Cardiac muscle cell (in vitro differentiated cells and primary cell): ENCODE measurements at regions not wholly inside any gene's neighbourhood (a gene's known extent, or its start where the extent isn't known, plus 50 kb on each side); places are given as distances from the start of the nearest gene placed in this dataset.

ENCODE experiments used
- DNase-seq, 2 donors: peaks; one replicate each; pipeline versions ENCODE4 v3.0.0 to v3.0.0-alpha.2; 2010 to 2017; ENCODE audit warnings: low read depth in 1 of 2, low spot score in 1 of 2
- H3K27ac ChIP-seq: fragments of 200-600 bp; sonication (generic); 2 replicates; pipeline ENCODE4 v1.5.1; 2016
- H3K27me3 ChIP-seq: fragments of 200-600 bp; sonication (generic); 2 replicates; pipeline ENCODE4 v1.6.0; 2016; ENCODE audit warnings: control low read depth
- H3K36me3 ChIP-seq: fragments of 200-600 bp; sonication (generic); 2 replicates; pipeline ENCODE4 v1.5.1; 2016; ENCODE audit warnings: control low read depth
- H3K4me1 ChIP-seq: fragments of 200-600 bp; sonication (generic); 2 replicates; pipeline ENCODE4 v1.8.1; 2017; ENCODE audit warnings: low read depth, mild to moderate bottlenecking, mixed run types
- H3K4me3 ChIP-seq: fragments of 200-600 bp; sonication (generic); 2 replicates; pipeline ENCODE4 v1.5.1; 2016; ENCODE audit warnings: mild to moderate bottlenecking
- H3K9me3 ChIP-seq: fragments of 200-600 bp; sonication (generic); 2 replicates; pipeline ENCODE4 v1.5.1; 2017; ENCODE audit warnings: low read depth, mild to moderate bottlenecking, control low read depth
- TF ChIP-seq, protein P1 (sequence below): IDR thresholded peaks from 2 replicates; pipeline ENCODE4 v1.5.1; 2012; ENCODE audit warnings: low read depth, mild to moderate bottlenecking, low read length

DNA sequence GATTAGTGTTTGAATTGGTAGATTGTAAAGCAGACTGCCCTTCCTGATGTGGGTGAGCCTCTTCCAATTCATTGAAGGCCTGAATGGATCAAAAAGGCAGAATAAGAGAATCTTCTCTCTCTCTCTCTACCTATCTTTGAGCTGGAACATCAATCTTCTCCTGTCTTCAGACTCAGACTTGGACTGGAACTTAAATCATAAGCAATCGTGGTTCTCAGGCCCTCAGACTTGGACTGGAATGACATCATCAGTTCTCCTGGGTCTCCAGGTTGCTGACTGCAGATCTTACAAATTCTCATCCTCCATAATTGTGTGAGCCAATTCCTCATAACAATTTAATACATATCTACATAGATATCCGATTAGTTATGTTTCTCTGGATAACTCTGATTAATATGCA is 66.8 kb downstream of the IER5 start:
- H3K36me3 ChIP-seq: no peaks in the 10 kb centered on the region
- H3K4me3 ChIP-seq: no peak overlapping the region
- no peak overlapping the region for H3K27ac ChIP-seq
- DNase-seq: no peak
- no peaks in the 10 kb centered on the region for H3K27me3 ChIP-seq
- TF ChIP-seq, protein P1, sequence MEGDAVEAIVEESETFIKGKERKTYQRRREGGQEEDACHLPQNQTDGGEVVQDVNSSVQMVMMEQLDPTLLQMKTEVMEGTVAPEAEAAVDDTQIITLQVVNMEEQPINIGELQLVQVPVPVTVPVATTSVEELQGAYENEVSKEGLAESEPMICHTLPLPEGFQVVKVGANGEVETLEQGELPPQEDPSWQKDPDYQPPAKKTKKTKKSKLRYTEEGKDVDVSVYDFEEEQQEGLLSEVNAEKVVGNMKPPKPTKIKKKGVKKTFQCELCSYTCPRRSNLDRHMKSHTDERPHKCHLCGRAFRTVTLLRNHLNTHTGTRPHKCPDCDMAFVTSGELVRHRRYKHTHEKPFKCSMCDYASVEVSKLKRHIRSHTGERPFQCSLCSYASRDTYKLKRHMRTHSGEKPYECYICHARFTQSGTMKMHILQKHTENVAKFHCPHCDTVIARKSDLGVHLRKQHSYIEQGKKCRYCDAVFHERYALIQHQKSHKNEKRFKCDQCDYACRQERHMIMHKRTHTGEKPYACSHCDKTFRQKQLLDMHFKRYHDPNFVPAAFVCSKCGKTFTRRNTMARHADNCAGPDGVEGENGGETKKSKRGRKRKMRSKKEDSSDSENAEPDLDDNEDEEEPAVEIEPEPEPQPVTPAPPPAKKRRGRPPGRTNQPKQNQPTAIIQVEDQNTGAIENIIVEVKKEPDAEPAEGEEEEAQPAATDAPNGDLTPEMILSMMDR: no peak
- H3K9me3 ChIP-seq: no peaks in the 10 kb centered on the region
- peaks cover 33% of the 10 kb centered on the region for H3K4me1 ChIP-seq

DNA sequence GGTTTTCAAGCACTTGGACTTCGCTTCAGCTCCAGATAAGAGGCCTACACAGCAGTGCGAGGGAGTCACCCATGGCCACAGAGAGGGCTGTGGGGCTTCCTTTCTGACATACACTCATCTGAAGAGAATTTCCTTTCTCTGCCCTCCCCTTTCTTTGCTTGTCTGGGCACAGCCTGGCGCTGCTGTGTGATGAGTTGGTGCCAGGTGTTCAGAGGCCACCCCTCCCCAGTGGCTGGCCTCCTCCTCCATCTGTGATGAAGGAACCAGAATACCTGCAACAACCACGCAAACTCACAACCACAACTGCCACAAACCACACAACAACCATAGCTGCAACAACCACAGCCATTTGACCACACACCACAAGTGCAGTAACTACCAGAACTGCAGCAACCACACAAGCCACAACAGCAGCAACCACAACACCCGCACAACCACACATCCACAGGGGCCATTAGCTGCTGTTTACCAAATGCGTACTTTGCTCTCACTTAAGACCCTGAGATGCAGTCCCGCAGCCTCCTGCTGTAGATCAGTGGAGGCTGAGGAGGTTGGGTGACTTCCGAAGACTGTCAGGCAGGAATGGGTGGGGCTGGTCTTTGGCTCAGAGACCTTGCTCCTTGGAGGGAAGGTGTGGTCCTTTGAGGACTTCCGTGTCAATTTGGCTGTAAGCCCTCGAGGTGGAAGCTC is 71.1 kb downstream of the IER5 start:
- Histone ChIP-seq H3K9me3 (no peaks in the 10 kb centered on the region), H3K36me3 (no peaks in the 10 kb centered on the region), H3K27me3 (no peaks in the 10 kb centered on the region), H3K27ac (no peak overlapping the region), H3K4me1 (no peaks in the 10 kb centered on the region), H3K4me3 (no peak overlapping the region)
- TF ChIP-seq, protein P1: no peak
- peak in 1 of 2 donors; percentile 73 for DNase-seq

DNA sequence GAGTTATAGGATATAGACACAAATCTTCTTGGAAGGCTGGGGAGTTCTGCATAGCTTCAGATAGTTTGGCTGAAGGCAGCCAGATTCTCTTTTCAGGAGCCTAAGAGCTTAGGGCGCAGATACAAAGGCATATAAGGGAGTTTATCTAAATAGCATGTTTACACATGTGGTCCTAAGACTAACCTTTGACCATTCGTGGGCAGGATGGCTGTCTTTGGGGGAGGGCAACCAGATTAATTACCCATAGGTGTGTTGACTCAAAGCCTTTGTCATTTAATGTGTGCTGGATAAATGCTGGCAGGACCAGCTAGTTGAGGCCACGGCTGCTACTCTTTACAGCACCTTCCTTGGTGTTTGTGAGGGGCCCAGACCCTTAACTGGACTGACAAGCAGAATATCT is 71.8 kb downstream of the IER5 start:
- no peak for DNase-seq
- Histone ChIP-seq H3K9me3 (no peaks in the 10 kb centered on the region), H3K4me1 (no peaks in the 10 kb centered on the region), H3K27ac (no peak overlapping the region), H3K36me3 (no peaks in the 10 kb centered on the region), H3K4me3 (no peak overlapping the region), H3K27me3 (no peaks in the 10 kb centered on the region)
- TF ChIP-seq, protein P1: no peak

DNA sequence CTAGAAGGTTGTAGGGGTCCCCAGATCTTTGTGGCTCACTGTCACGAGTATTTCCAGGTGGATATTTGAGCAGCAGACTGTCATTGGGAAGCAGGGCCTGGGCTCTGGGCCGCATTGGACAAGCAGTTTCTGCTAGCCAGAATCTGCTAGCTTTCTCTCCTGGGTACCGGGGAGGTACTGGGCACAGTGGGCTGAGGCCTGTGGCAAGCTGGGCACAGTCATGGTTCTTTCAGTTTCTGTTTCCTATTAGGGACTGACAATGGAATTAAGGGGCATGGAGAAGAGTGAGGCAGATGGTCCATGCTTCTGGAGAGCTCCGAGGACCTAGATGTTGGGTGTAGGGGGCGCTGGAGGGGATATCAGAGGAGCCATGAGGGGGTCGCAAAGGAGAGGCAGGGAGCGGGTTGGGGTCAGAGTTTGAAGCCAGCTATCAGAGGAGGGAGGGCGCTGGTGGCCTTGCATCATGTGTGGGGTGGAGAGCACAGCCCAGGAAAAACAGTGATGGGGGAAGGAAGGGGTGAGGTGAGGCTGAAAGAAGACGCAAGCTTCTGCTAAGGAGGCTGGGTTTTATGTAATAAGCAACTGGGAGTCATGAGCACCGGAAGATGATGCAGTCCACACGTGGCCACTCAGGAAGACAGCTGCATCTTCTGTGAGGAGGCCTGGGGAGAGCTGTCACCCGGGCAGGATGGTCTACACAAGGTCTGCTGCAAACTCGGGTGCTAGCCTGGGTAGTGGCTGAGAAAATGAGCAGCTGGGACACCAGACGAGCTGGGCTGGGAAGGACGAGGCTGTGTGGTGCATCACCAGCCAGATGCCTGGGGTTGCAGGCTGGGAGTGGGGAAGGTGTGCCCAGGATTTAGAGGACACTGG is 72.7 kb downstream of the IER5 start:
- no peak overlapping the region for H3K27ac ChIP-seq
- H3K4me3 ChIP-seq: no peak overlapping the region
- H3K9me3 ChIP-seq: no peaks in the 10 kb centered on the region
- TF ChIP-seq, protein P1: no peak
- no peaks in the 10 kb centered on the region for H3K36me3 ChIP-seq
- DNase-seq: no peak
- H3K27me3 ChIP-seq: no peaks in the 10 kb centered on the region
- H3K4me1 ChIP-seq: no peaks in the 10 kb centered on the region

DNA sequence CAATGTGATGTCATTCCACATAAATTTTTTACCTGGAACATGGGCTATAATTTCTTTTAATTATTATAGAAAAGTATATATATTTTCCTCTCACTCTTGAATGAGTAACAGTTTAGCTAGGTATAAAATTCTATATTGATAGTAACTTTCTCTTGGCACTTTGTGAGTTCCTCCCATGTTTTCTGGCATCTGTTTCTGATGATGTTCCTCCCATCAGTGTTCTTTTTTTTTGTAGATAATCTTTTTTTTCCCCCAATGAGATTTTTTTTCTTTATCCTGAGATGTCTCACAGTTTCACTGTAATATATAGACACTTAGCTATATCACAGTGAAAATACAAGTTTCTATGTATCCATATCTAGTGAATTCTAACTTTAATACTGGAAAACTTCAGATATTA is 75.2 kb downstream of the IER5 start:
- H3K27me3 ChIP-seq: peaks cover 12% of the 10 kb centered on the region
- no peak overlapping the region for H3K27ac ChIP-seq
- H3K36me3 ChIP-seq: no peaks in the 10 kb centered on the region
- TF ChIP-seq, protein P1: no peak
- DNase-seq: no peak
- no peaks in the 10 kb centered on the region for H3K4me1 ChIP-seq
- H3K9me3 ChIP-seq: no peaks in the 10 kb centered on the region
- H3K4me3 ChIP-seq: no peak overlapping the region
